Activated CD8-positive, alpha-beta memory T cell treated with anti-CD3 and anti-CD28 coated beads for 24 hours (primary cell): ENCODE measurements at regions not wholly inside any gene's neighbourhood (a gene's known extent, or its start where the extent isn't known, plus 50 kb on each side); places are given as distances from the start of the nearest gene placed in this dataset.

Source experiments
- DNase-seq: peaks from one replicate; pipeline ENCODE4 v3.0.0-alpha.2; 2020

- no peak for DNase-seq
Observed at GRCh38 chr2:226680719-226681118, 118.9 kb downstream of the IRS1 start.

GRCh38 chr2:226679389-226680065 is 120.1 kb downstream of the IRS1 start:
- DNase-seq, result no peak

GRCh38 chr2:226678422-226678821 is 121.2 kb downstream of the IRS1 start:
- DNase-seq, result no peak

- no peak for DNase-seq
Observed at GRCh38 chr2:226677080-226677479, 122.5 kb downstream of the IRS1 start.

- DNase-seq, result no peak
Observed at GRCh38 chr2:226676618-226677017, 123.0 kb downstream of the IRS1 start.

GRCh38 chr2:226674123-226674522 is 125.5 kb downstream of the IRS1 start:
- DNase-seq, result no peak

- DNase-seq, result no peak
Observed at GRCh38 chr2:226673314-226673723, 126.3 kb downstream of the IRS1 start.

GRCh38 chr2:226671141-226671676 is 128.4 kb downstream of the IRS1 start:
- no peak for DNase-seq

- DNase-seq, result no peak
Observed at GRCh38 chr2:226669905-226670304, 129.7 kb downstream of the IRS1 start.

- no peak for DNase-seq
Observed at GRCh38 chr2:226669249-226669648, 130.4 kb downstream of the IRS1 start.

- no peak for DNase-seq
Observed at GRCh38 chr2:226667736-226668135, 131.9 kb downstream of the IRS1 start.

- no peak for DNase-seq
Observed at GRCh38 chr2:226665306-226665831, 134.3 kb downstream of the IRS1 start.

GRCh38 chr2:226664661-226665060 is 135.0 kb downstream of the IRS1 start:
- no peak for DNase-seq

GRCh38 chr2:226664140-226664539 is 135.5 kb downstream of the IRS1 start:
- DNase-seq, result no peak

- DNase-seq, result no peak
Observed at GRCh38 chr2:226661789-226662545, 137.7 kb downstream of the IRS1 start.

- DNase-seq, result no peak
Observed at GRCh38 chr2:226660526-226660925, 139.1 kb downstream of the IRS1 start.

GRCh38 chr2:226660124-226660523 is 139.5 kb downstream of the IRS1 start:
- DNase-seq, result no peak

GRCh38 chr2:226659410-226659809 is 140.2 kb downstream of the IRS1 start:
- no peak for DNase-seq

- DNase-seq, result no peak
Observed at GRCh38 chr2:226658555-226658954, 141.1 kb downstream of the IRS1 start.

- DNase-seq, result no peak
Observed at GRCh38 chr2:226657340-226658053, 142.1 kb downstream of the IRS1 start.

GRCh38 chr2:226656367-226656766 is 143.3 kb downstream of the IRS1 start:
- no peak for DNase-seq

- no peak for DNase-seq
Observed at GRCh38 chr2:226655871-226656270, 143.7 kb downstream of the IRS1 start.
